ENCODE measurements at regions not wholly inside any gene's neighbourhood (a gene's known extent, or its start where the extent isn't known, plus 50 kb on each side); places are given as distances from the start of the nearest gene placed in this dataset.

DNA sequence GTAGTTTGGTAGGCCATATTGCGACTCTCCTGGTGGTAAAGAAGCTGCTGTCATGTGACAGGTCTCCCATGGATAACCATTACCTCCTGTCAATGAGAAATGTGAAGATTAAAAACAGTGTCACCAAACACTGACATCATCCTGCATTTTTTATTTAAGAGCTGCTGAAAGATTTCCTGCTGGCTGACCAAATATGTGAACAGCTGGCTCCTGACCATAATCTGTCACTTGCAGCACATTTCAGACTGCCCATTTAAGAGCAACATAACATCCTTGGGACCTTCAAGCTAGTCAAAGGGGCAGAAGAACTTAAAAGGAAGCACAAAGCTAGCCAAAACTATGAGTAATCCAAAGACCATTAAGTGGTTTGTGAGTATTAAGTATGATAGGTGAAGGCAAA lies 288.0 kb downstream of the IZUMO3 start:
- DNase-seq (no peak), ATAC-seq (ENCODE audit: low read depth) (no peak)
- no peak overlapping the region for H3K4me3 ChIP-seq (ENCODE audit: control extremely low read depth in 1 of 5, extremely low read depth in 1 of 5, insufficient read depth in 1 of 5, low read depth in 2 of 5, low read length in 4 of 5)
- H3K27ac ChIP-seq (ENCODE audit: low read length in 2 of 2), result no peak overlapping the region
- no peak overlapping the region for H3K9ac ChIP-seq (ENCODE audit: low read length)
- H3K27ac Mint-ChIP-seq, result no peak overlapping the region
- no CpG with 5 or more reads among the region's 1 CpG for WGBS (ENCODE audit: insufficient coverage)
- no peak overlapping the region for H3K4me2 ChIP-seq (replicated peaks; ENCODE audit: low read depth, low read length, poor library complexity, severe bottlenecking)
- TF ChIP-seq, protein P1, sequence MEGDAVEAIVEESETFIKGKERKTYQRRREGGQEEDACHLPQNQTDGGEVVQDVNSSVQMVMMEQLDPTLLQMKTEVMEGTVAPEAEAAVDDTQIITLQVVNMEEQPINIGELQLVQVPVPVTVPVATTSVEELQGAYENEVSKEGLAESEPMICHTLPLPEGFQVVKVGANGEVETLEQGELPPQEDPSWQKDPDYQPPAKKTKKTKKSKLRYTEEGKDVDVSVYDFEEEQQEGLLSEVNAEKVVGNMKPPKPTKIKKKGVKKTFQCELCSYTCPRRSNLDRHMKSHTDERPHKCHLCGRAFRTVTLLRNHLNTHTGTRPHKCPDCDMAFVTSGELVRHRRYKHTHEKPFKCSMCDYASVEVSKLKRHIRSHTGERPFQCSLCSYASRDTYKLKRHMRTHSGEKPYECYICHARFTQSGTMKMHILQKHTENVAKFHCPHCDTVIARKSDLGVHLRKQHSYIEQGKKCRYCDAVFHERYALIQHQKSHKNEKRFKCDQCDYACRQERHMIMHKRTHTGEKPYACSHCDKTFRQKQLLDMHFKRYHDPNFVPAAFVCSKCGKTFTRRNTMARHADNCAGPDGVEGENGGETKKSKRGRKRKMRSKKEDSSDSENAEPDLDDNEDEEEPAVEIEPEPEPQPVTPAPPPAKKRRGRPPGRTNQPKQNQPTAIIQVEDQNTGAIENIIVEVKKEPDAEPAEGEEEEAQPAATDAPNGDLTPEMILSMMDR (IDR thresholded peaks at IDR 0.05), result no peak
- TF ChIP-seq EZH2 (IDR thresholded peaks at IDR 0.05; ENCODE audit: borderline replicate concordance, insufficient read depth, low read depth, low read length, poor library complexity, severe bottlenecking), result no peak
- intact Hi-C loops (cut with micrococcal nuclease), result no loop called here
- ChIA-PET POLR2A (no interaction called here), CTCF (no interaction called here)
- peaks cover 0 to 2% (median 0%) of the 10 kb centered on the region in 3 donors for H3K9me3 ChIP-seq (ENCODE audit: control extremely low read depth in 1 of 3, control insufficient read depth in 2 of 3, insufficient read depth in 1 of 3, low read length in 2 of 3)
- no peaks in the 10 kb centered on the region for H3K27me3 ChIP-seq (replicated peaks in 1 of 4; ENCODE audit: control extremely low read depth in 1 of 4, control insufficient read depth in 3 of 4, insufficient read depth in 4 of 4, low read length in 3 of 4)
- H3K4me1 Mint-ChIP-seq, result no peaks in the 10 kb centered on the region
- H3K36me3 ChIP-seq (replicated peaks in 1 of 2; ENCODE audit: control extremely low read depth in 1 of 2, control insufficient read depth in 1 of 2, extremely low read depth in 1 of 2, insufficient read depth in 2 of 2, low read length in 1 of 2), result no peaks in the 10 kb centered on the region
- no peaks in the 10 kb centered on the region for H3K79me2 ChIP-seq (ENCODE audit: control insufficient read depth, insufficient read depth, low read length)
- peaks cover 13% of the 10 kb centered on the region for H3K9me3 Mint-ChIP-seq (ENCODE audit: insufficient read depth)
- no peaks in the 10 kb centered on the region for H4K20me1 ChIP-seq (ENCODE audit: control insufficient read depth, insufficient read depth, low read length, poor library complexity, severe bottlenecking)
- no peak overlapping the region for H2AFZ ChIP-seq (ENCODE audit: insufficient read depth, low read depth, low read length, poor library complexity, severe bottlenecking)
- no peaks in the 10 kb centered on the region for H3K4me1 ChIP-seq (ENCODE audit: control insufficient read depth in 2 of 2, insufficient read depth in 2 of 2, low read length in 2 of 2)
- H3K4me3 Mint-ChIP-seq, result no peak overlapping the region
- H3K27me3 Mint-ChIP-seq, result no peaks in the 10 kb centered on the region

DNA sequence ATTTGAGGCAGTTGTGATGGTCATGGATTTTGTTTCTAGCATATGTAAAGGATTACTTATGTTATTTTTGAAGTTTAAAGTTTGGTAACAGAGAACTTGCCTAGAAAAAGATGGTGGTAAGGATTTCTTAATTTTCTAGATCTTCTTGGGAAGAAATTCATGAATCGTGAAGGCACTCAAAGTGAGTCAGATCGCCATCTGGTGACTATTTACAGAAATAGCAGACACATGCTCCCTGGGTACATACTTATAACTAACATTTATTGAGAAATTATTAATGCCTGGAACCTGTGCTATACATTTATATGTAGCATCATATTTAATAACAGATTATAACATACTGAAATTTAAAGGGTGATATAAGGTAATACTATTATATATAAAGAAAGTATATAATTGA lies 299.7 kb downstream of the IZUMO3 start:
- WGBS (ENCODE audit: insufficient coverage), result no CpG with 5 or more reads among the region's 2 CpGs
- TF ChIP-seq EZH2 (IDR thresholded peaks at IDR 0.05; ENCODE audit: borderline replicate concordance, insufficient read depth, low read depth, low read length, poor library complexity, severe bottlenecking), result no peak
- TF ChIP-seq, protein P1 (IDR thresholded peaks at IDR 0.05), result no peak
- Histone ChIP-seq H3K4me3 (ENCODE audit: control extremely low read depth in 1 of 5, extremely low read depth in 1 of 5, insufficient read depth in 1 of 5, low read depth in 2 of 5, low read length in 4 of 5) (no peak overlapping the region), H2AFZ (ENCODE audit: insufficient read depth, low read depth, low read length, poor library complexity, severe bottlenecking) (no peak overlapping the region), H3K4me2 (replicated peaks; ENCODE audit: low read depth, low read length, poor library complexity, severe bottlenecking) (no peak overlapping the region), H3K27ac (ENCODE audit: low read length in 2 of 2) (no peak overlapping the region), H3K9ac (ENCODE audit: low read length) (no peak overlapping the region), H3K79me2 (ENCODE audit: control insufficient read depth, insufficient read depth, low read length) (no peaks in the 10 kb centered on the region), H4K20me1 (ENCODE audit: control insufficient read depth, insufficient read depth, low read length, poor library complexity, severe bottlenecking) (no peaks in the 10 kb centered on the region), H3K36me3 (replicated peaks in 1 of 2; ENCODE audit: control extremely low read depth in 1 of 2, control insufficient read depth in 1 of 2, extremely low read depth in 1 of 2, insufficient read depth in 2 of 2, low read length in 1 of 2) (no peaks in the 10 kb centered on the region), H3K4me1 (ENCODE audit: control insufficient read depth in 2 of 2, insufficient read depth in 2 of 2, low read length in 2 of 2) (no peaks in the 10 kb centered on the region), H3K9me3 (ENCODE audit: control extremely low read depth in 1 of 3, control insufficient read depth in 2 of 3, insufficient read depth in 1 of 3, low read length in 2 of 3) (no peaks in the 10 kb centered on the region), H3K27me3 (replicated peaks in 1 of 4; ENCODE audit: control extremely low read depth in 1 of 4, control insufficient read depth in 3 of 4, insufficient read depth in 4 of 4, low read length in 3 of 4) (no peaks in the 10 kb centered on the region)
- ATAC-seq (ENCODE audit: low read depth), result no peak
- Mint-ChIP-seq H3K4me3 (no peak overlapping the region), H3K27me3 (no peaks in the 10 kb centered on the region), H3K27ac (no peak overlapping the region), H3K9me3 (ENCODE audit: insufficient read depth) (peaks cover 8% of the 10 kb centered on the region), H3K4me1 (no peaks in the 10 kb centered on the region)
- DNase-seq, result no peak
- ChIA-PET POLR2A (no interaction called here), CTCF (no interaction called here)
- intact Hi-C loops (cut with micrococcal nuclease), result no loop called here
